ENCODE measurements at regions not wholly inside any gene's neighbourhood (a gene's known extent, or its start where the extent isn't known, plus 50 kb on each side); places are given as distances from the start of the nearest gene placed in this dataset.
"Not testable (repeated sequence)": the region's sequence is repeated elsewhere in the genome, so short reads cannot be mapped to it uniquely, and the experiment has no call there.

DNA sequence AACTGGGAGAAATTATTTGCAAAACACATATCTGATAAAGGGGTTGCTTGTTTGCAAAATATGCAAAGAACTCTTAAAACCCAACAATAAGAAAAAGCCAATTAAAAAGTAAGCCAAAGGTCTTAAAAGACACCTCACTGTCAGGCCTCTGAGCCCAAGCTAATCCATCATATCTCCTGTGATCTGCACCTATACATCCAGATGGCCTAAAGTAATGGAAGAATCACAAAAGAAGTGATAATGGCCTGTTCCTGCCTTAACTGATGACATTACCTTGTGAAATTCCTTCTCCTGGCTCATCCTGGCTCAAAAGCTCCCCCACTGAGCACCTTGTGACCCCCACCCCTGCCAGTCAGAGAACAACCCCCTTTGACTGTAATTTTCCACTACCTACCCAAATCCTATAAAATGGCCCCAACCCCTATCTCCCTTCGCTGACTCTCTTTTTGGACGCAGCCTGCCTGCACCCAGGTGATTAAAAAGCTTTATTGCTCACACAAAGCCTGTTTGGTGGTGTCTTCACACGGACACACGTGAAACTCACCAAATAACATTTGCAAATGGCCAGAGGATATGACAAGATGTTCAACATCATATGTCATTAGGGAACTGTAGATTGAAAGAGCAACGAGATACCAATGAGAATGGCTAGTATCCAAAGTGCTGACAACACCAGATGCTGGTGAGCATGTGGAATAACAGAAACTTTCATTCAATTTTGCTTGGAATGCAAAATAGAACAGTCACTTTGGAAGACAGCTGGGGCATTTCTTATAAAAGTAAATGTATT lies 565.0 kb upstream of the ADGRB3 start:
- no peak for DNase-seq (ENCODE audit: low read depth)

DNA sequence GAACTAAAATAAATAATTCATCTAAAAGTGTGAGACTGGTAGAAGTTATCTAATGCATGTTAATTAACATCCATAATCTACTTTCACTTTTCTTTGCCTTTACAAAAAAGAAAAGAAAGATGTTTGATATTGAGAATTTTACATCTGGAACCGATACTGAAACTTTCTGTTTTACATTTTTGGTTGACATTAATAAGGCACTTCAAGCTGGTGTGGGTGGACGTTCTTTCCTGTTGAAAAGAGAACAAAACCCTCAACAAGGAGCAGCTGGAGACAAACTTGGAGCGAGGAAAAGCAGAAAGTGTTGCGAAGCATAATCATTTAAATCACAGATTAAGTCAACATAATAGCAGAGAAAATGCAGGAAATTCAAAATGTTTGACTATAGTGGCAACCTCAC lies 575.2 kb upstream of the ADGRB3 start:
- no peak for DNase-seq (ENCODE audit: low read depth)

DNA sequence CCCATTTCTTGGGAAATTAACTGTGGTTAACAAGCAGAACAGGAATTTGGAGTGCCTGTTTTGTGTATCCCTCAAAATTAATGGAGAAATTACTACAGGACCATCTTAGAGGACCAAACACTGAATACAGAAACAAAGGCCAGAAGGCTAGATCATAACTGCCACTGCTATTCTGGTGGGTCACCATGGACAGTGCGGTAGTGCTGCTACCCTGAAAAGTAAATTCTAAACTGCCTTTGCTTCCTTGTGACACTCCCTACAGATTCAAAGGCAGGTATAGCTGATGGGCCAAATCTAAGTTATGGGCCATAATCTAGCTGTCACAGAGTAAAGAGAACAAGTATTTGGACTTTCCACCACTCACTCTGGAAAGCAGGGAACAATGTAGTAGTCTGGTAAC lies 575.8 kb upstream of the ADGRB3 start:
- no peak for DNase-seq (ENCODE audit: low read depth)

DNA sequence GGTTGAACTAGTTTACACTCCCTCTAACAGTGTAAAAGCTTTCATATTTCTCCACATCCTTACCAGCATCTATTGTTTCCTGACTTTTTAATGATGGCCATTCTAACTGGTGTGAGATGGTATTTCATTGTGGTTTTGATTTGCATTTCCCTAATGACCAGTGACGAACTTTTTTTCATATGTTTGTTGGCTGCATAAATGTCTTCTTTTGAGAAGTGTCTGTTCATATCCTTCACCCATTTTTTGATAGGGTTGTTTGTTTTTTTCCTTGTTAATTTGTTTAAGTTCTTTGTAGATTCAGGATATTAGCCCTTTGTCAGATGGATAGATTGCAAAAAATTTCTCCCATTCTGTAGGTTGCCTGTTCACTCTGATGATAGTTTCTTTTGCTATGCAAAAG lies 578.5 kb upstream of the ADGRB3 start:
- DNase-seq (ENCODE audit: low read depth), result not testable (repeated sequence)

DNA sequence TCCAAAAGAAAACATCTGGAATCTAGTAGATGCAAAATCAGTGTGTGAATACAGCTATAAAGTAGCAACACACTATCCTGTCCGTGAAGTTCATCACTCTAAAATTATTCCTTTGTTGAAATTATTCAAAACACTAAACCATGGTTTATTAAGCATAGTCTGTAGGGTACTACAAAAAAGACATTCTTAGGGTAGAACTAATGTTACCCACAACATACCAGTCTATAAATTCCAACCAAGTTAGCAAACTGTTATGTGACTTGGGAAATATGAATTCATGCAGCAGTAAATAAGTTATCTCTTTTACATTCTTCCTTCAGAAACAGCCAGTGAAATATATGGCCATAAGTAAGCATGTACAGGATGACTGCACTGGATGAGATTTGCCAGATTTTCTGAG lies 580.3 kb upstream of the ADGRB3 start:
- no peak for DNase-seq (ENCODE audit: low read depth)

DNA sequence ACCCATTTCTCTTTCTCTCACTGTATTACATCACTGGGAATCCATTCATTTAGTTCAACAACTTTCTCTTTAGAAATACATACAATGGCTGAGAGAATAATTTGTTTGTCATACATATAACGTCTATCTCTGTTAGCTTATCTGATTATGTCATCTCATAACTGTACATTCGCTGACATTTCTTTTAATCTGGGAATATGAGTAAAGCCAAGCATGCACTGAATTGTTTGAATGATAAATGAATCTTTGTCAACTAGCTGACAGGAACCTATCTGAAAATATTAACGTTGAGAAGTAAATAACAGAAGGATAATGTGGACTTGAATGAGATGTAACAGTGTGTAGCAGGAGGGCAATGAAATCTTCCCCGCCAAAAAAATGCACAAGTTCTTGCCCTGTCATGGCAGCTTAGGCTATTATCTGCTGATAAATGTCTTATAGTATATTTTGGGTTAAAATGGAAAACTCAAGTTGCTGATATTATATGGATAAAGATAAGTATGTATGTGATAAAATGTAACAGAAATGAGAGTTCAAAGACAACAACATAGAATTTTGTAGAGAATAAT lies 581.2 kb upstream of the ADGRB3 start:
- DNase-seq (ENCODE audit: low read depth), result no peak

DNA sequence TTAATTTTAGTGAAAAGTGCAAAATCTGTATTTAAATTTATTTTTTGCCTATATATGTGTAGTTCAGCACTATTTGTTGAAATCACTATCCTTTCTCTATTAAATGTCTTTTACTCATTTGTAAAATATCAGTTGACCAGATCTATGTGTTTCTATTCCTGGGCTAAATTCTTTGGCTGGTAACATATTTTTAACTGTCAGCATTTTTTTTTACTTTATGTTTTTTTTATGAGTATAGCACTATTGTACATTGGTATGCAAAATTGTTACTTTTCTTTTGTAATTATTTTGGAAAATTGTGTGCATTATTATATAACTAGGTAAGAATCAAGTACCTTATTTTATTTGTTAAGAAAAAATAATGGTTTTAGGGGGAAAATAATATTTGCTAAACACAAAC lies 582.8 kb upstream of the ADGRB3 start:
- DNase-seq (ENCODE audit: low read depth), result no peak

DNA sequence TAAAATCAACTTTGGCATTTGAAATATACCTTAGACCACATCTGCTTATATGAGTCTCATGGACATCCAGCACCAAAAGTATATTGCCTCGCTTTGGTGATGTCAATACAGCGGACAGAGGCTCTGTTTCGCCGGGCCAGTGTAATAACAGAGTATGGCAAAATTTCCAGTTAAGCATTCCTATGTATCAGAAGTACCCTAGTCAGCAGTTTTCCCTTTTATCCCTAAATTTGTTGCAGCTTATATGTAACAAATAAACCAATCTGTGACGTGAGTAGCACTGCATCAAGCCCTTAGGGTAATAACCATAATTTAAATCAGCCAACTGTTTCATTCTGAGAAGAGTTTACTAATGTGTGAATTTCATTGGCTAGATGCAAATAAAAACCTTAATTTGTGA lies 585.5 kb upstream of the ADGRB3 start:
- DNase-seq (ENCODE audit: low read depth), result no peak

DNA sequence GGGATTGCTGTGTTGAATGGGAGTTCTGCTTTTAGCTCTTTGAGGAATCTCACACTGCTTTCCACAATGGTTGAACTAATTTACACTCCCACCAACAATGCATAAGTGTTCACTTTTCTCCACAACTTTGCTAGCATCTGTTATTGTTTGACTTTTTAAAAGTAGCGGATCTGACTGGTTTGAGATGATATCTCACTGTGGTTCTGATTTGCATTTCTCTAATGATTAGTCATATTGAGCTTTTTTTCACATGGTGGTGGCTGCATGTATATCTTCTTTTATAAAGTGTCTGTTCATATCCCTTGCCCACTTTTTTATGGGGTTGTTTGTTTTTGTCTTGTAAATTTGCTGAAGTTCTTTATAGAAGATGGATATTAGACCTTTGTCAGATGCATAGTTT lies 588.3 kb upstream of the ADGRB3 start:
- no peak for DNase-seq (ENCODE audit: low read depth)

DNA sequence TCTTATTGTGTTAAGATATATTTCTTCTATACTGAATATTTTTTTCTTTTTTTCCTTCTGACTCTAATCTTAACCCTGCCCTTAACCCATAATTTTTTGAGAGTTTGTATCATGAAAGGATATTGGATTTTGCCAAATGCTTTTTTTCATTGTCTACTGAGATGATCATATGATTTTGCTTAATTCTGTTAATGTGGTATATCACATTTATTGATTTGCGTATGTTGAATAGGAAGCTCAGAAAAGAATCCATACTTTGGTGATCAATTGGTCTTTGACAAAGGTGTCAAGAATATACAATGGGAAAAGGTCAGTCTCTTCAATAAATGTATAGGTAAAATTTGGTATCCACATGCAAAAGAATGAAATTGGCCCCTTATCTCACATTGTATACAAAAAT lies 588.8 kb upstream of the ADGRB3 start:
- DNase-seq (ENCODE audit: low read depth), result no peak

DNA sequence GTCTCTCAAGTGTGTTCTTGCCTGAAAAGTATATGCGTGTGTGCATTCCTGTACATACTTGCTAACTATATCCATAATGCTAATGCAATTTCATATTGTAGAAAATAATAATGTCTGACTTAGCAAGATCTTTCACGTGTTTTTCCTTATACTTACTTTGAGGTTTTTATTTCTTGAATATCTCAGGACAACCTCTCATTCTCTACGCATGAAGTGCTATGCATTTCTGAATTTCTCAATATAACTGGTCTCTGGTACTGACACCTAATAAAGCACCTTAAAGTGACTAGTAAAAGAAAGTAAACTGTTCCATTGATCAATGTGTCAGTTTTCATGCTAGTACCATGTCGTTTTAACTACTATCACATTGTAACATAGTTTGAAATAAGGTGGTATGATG lies 589.9 kb upstream of the ADGRB3 start:
- no peak for DNase-seq (ENCODE audit: low read depth)

DNA sequence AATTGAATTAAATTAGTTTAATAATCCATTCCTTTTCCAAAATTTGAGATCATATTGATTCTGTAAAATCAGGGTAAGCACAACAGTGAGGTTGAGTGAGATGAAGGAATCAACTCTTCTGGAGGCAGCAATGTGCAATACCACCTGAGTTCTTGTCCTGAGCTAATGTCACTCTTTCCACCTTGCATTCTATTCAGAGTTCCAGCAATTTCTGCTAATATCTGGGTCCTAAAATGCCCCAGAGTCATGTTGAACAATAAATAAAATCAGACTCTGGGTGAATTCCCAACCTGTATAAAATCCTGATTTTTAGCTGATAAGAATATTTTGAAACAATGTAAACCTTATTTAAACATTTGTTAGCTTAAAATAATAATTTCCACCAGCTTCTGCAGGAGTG lies 590.8 kb upstream of the ADGRB3 start:
- DNase-seq (ENCODE audit: low read depth), result no peak

DNA sequence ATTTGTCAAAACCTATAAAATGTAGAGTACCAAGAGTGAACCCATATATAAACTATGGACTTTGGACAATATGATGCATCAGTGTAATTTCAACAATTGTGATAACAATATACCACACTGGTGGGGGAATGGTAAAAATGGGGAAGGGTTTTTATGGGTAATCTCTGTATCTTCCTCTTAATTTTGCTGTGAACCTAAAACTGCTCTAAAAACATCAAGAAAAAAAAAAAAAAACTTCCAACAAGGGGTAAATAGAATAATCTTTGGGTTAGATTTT lies 592.0 kb upstream of the ADGRB3 start:
- DNase-seq (ENCODE audit: low read depth), result no peak

DNA sequence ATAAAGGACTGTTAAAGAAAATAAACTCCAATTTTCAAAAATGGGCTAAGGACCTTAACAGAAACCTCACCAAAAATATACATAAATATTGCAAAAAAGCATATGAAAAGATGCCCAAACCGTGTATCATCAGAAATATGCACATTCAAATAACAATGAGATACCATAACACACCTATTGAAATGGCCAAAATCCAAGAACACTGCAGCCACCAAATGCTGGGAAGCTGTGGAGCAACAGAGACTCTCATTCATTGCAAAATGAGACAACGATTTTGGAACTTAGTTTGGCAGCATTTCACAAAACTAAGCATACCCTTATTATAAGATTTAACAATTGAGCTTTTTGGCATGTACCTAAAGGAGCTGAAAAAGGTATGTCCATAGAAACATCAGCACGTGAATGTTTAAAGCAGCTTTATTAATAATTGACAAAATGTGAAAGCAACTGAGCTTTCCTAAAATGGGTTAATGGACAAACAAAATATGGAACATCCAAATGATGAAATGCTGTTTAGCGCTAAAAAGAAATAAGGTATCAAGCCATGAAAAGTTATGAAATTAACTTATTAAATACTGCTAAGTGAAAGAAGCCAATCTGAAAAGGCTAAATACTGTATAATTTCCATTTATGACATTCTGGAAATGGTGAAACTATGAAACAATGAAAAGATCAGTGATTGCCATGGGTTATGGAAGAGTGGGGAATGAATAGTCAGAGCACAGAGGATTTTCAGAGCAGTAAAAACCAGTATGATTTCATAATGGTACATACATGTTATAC lies 592.6 kb upstream of the ADGRB3 start:
- DNase-seq (ENCODE audit: low read depth), result no peak

DNA sequence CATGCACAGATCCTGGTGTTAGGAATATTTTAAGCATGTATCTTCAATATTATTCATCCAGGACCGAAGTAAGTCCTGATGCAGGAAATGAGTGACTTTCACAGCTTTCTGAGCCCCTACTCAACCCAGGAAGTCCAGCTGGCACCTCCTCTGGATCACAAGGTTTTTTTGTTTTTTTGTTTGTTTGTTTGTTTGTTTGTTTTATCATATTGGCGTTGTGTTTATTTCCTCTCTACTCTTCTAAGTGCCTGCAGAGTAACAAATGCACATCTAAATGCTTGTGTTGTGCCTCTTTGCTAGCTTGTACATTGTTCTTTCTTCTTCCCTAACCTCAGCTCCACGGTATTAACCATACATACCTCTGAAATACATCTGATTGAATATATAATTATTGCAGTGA lies 594.3 kb upstream of the ADGRB3 start:
- no peak for DNase-seq (ENCODE audit: low read depth)

DNA sequence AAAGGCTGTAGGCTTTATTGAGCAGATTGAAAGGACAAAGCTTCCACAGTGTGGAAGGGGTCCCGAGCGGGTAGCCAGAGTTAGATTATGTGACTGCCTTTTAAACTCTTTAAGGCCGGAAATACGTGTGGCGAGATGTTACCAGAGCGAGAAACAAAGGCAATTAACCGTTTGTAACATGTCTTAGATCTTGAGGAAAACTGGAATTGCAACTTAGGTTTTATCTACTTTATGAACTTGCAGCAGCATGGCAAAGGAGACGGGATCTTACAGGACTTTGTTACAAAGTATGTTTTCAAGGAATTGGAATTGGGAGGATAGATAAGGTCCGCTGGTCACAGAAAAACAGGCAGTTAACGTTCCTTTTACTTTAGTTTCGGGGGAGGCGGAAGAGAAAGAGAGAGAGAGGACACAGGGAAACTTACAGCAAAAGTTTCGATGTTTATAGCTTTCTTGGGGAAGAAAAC lies 594.7 kb upstream of the ADGRB3 start:
- DNase-seq (ENCODE audit: low read depth), result peak; percentile 1

DNA sequence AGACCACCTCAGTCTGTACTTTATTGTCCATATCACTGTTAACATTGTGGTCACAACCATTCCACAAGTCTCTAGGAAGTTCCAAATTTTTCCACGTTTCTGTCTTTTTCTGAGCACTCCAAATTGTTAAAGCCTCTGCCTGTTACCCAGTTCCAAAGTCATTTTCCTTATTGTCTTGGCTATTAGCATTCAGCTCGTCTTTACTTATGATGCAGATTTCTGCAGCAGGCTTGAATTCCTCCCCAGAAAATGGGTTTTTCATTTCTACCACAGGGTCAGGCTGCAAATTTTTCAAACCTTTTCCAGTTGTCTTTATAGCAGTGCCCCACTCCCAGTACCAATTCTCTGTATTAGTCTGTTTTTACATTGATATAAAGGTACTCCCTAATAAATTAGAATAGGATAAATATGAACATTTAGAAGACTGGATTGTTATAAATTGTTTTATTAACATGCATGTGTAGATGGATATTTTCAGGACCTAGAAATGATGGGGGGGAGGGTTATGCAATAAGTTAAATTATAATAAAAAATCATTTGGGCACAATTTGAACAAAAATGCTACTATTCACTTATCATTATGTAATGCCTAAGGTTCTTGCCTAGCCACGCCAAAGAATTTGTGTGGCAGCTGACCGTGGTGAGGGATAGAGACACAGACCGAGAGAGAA lies 595.3 kb upstream of the ADGRB3 start:
- DNase-seq (ENCODE audit: low read depth), result no peak

DNA sequence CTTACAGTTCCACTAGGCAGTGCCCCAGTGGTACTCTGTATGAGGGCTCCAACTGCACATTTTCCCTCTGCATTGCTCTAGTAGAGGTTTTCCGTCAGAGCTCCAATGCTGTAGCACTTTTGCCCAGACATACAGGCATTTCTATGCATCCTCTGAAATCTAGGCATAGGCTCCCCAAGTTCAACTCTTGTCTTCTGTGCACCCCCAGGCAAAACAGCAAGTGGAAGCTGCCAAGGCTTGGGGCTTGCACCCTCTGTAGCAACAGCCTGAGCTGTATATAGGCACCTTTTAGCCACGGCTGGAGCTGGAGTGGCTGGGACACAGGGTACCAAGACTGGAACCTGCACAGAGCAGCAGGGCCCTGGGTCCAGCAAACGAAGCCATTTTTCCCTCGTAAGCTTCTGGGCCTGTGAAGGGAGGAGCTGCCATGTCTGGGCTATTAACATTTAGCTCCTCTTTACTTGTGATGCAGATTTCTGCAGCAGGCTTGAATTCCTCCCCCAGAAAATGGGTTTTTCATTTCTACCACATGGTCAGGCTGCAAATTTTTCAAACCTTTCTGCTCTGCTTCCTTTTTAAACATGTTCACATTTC lies 596.2 kb upstream of the ADGRB3 start:
- DNase-seq (ENCODE audit: low read depth), result no peak

DNA sequence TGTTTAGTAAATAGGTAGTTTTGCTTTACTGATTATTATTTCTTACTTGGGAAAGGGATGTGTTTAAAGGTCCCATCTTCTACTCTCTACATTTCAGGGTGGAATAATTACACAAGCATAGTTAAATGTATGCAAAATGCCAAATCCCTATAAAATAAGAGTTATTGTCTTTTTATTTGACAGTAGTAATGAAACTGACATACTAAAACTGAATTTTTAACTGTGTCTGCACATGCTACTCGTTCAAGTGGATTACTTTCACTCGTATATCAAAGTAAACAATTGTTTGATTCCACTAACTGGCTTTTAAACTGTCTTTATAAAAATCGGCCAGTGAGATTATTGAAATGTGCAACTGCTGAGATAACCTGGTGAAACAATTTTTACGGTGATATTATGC lies 602.9 kb upstream of the ADGRB3 start:
- no peak for DNase-seq (ENCODE audit: low read depth)

DNA sequence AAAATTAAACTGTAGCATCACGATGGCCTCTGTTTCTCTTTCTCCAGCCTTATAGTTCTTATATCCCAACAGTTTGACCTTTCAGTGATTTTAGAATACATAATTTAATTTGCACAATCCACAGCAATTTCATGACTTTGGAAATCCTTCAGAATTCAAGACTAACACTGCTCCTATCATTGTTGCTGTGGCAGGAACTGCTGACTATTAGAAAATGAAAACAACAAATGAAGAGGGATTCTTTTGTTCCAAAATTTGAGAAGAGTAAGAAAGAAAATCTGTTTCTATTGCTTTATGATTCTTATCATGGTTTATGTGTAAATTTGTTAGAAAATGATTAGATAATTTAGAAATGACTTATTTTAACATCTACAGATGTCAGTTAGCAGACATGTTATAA lies 604.0 kb upstream of the ADGRB3 start:
- no peak for DNase-seq (ENCODE audit: low read depth)

DNA sequence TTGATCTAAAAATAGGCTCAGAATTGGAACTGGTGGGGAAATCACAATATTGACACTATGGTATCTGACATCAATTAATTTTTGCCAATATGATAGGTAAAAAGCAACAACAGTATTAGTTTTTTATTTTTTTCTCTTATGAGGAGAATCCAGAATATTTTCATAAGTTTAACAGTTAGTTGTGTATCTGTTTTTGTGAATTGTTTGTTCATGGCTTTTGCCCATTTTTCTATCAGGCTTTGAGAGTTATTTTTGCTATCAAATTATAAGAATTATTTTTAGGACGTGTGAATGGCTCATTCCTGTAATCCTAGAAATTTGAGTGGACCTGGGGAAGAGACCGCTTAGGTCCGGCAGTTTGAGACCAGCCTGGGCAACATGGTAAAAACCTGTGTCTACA lies 608.6 kb upstream of the ADGRB3 start:
- no peak for DNase-seq (ENCODE audit: low read depth)

DNA sequence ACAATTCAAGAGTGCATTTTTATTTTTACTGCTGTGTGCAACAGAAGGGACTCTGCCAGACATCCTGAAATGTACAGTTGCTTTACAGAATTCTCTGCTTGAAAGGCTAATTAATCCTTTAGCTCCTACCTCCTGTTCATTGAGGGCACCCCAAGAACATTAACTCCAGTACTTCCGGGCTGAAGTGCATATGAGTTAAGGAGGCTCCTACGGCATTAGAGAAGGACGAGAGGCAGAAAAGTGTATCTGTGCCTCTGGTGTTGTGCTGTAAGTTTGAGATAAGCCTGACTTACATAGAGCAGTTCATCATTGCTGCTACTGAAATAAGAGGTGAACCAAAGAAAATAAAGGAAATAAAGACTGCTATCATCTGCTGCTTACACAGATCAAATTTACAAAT lies 609.3 kb upstream of the ADGRB3 start:
- DNase-seq (ENCODE audit: low read depth), result no peak

Data from renal cortical epithelial cell (primary cell).